HCT116 (cell line): ENCODE measurements at regions not wholly inside any gene's neighbourhood (a gene's known extent, or its start where the extent isn't known, plus 50 kb on each side); places are given as distances from the start of the nearest gene placed in this dataset.

Experiments
- EGR1 ChIP-seq: IDR thresholded peaks from 2 replicates; pipeline ENCODE4 v1.6.1; 2012; ENCODE audit warnings: low read depth
- EZH2phosphoT487 ChIP-seq: fragments of 200-600 bp; IDR thresholded peaks from 2 replicates; pipeline ENCODE4 v1.6.1; 2018; ENCODE audit warnings: antibody characterized with exemption, borderline replicate concordance
- POLR2A ChIP-seq: IDR thresholded peaks from 2 replicates; pipeline ENCODE4 v1.7.0; 2011; ENCODE audit warnings: borderline replicate concordance; ENCODE audit not compliant: insufficient read depth, insufficient read length; ENCODE audit errors: extremely low read depth
- POLR2AphosphoS5 ChIP-seq: IDR thresholded peaks from 2 replicates; pipeline ENCODE4 v1.6.1; 2011; ENCODE audit warnings: mild to moderate bottlenecking, low read depth, low read length, moderate library complexity
- YY1 ChIP-seq: IDR thresholded peaks from 2 replicates; pipeline ENCODE4 v1.6.1; 2011; ENCODE audit warnings: low read length, low read depth, moderate library complexity, mild to moderate bottlenecking; ENCODE audit not compliant: insufficient replicate concordance; ENCODE audit errors: extremely low read depth
- TF ChIP-seq, protein P1 (sequence below), 3 experiments: fragments of 200-600 bp in 1 of 3; sonication (generic) in 1 of 3; IDR thresholded peaks in 2 of 3; conservative IDR thresholded peaks in 1 of 3; 2 replicates each; pipeline ENCODE4 v1.5.1; 2012 to 2017; ENCODE audit warnings: low read depth in 2 of 3, low read length in 2 of 3, antibody characterized with exemption in 1 of 3, borderline replicate concordance in 1 of 3, control low read depth in 1 of 3, mild to moderate bottlenecking in 1 of 3, mixed read lengths in 1 of 3, mixed run types in 1 of 3, moderate library complexity in 1 of 3; ENCODE audit not compliant: insufficient read depth in 1 of 3
- TF ChIP-seq, protein P2 (sequence below): IDR thresholded peaks from 2 replicates; pipeline ENCODE4 v1.6.1; 2012
- TF ChIP-seq, protein P3 (sequence below): IDR thresholded peaks from 2 replicates; pipeline ENCODE4 v1.6.1; 2012

DNA sequence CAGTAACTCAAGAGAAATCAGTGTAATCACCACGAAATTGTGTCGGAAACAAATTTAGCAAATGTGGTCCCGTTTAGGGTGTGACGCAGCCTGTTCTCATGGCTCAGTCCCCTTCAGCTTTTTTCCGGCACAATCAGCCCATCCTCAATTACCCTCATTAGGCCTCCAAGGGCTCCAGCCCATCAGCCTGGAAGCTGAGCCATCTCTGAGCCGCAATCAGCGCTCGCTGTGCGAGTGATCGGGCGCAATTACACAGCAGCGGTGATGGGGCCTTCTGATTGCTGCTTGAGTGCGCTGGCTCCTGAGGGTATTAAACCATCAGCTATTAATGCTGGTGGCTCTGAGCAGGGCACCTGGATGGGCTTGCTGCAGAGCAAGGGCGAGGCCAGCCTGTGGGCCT lies 55.6 kb downstream of the PLXNA1 start:
- TF ChIP-seq, protein P1, sequence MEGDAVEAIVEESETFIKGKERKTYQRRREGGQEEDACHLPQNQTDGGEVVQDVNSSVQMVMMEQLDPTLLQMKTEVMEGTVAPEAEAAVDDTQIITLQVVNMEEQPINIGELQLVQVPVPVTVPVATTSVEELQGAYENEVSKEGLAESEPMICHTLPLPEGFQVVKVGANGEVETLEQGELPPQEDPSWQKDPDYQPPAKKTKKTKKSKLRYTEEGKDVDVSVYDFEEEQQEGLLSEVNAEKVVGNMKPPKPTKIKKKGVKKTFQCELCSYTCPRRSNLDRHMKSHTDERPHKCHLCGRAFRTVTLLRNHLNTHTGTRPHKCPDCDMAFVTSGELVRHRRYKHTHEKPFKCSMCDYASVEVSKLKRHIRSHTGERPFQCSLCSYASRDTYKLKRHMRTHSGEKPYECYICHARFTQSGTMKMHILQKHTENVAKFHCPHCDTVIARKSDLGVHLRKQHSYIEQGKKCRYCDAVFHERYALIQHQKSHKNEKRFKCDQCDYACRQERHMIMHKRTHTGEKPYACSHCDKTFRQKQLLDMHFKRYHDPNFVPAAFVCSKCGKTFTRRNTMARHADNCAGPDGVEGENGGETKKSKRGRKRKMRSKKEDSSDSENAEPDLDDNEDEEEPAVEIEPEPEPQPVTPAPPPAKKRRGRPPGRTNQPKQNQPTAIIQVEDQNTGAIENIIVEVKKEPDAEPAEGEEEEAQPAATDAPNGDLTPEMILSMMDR (IDR thresholded peaks at IDR 0.05 in 2 of 3, conservative IDR thresholded peaks at IDR 0.05 in 1 of 3; ENCODE audit: borderline replicate concordance in 1 of 3, insufficient read depth in 1 of 3, low read depth in 2 of 3, low read length in 2 of 3) = no peak
- TF ChIP-seq POLR2A = no peak
- TF ChIP-seq EZH2phosphoT487 = no peak
- TF ChIP-seq, protein P2, sequence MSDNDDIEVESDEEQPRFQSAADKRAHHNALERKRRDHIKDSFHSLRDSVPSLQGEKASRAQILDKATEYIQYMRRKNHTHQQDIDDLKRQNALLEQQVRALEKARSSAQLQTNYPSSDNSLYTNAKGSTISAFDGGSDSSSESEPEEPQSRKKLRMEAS = no peak
- no peak for TF ChIP-seq POLR2AphosphoS5
- no peak for TF ChIP-seq EGR1
- TF ChIP-seq, protein P3, sequence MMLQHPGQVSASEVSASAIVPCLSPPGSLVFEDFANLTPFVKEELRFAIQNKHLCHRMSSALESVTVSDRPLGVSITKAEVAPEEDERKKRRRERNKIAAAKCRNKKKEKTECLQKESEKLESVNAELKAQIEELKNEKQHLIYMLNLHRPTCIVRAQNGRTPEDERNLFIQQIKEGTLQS = no peak
- no peak for TF ChIP-seq YY1
